A549 (cell line): ENCODE measurements at regions not wholly inside any gene's neighbourhood (a gene's known extent, or its start where the extent isn't known, plus 50 kb on each side); places are given as distances from the start of the nearest gene placed in this dataset.
"Not testable (repeated sequence)": the region's sequence is repeated elsewhere in the genome, so short reads cannot be mapped to it uniquely, and the experiment has no call there.

Source experiments
- ATAC-seq, 2 experiments: fragments of 200-7000 bp in 1 of 2; fragments of >200 bp in 1 of 2; cut with Nextera tagmentation in 1 of 2; cut with Tn5 transposase in 1 of 2; 3 replicates each; pipeline versions ENCODE4 v1.8.0 to v1.9.1; 2018 to 2020; ENCODE audit warnings: mild to moderate bottlenecking in 1 of 2, moderate library complexity in 1 of 2
- CTCF ChIA-PET: fragments of 300-600 bp; sonication (Branson Sonifier 250); formaldehyde crosslinking; extraction: SDS; loops from one replicate; lab custom pipeline; 2021; ENCODE audit warnings: antibody characterized with exemption, inconsistent platforms; lab: Yijun Ruan, JAX
- POLR2A ChIA-PET: fragments of 350-600 bp; formaldehyde crosslinking; extraction: SDS; loops from one replicate; lab custom pipeline; 2021; ENCODE audit warnings: antibody characterized with exemption, inconsistent platforms; lab: Yijun Ruan, JAX
- DNase-seq, 2 experiments: peaks; one replicate each; pipeline versions ENCODE4 v3.0.0 to v3.0.0-alpha.2; 2011 to 2016; ENCODE audit warnings: low read depth in 1 of 2, low spot score in 1 of 2
- FAIRE-seq: peaks from 2 replicates; lab custom pipeline; 2011; peaks lifted over from hg19 to GRCh38; lab: Jason Lieb, UNC
- H3K27ac ChIP-seq, 2 experiments: fragments of >200 bp; sonication (Bioruptor Twin); formaldehyde crosslinking; 3 replicates each; pipeline ENCODE4 v1.5.1; 2016 to 2017
- H3K4me1 ChIP-seq: fragments of >200 bp; sonication (Bioruptor Twin); formaldehyde crosslinking; 3 replicates; pipeline ENCODE4 v1.6.1; 2016
- H3K4me2 ChIP-seq: fragments of >200 bp; sonication (Bioruptor Twin); formaldehyde crosslinking; 3 replicates; pipeline ENCODE4 v1.6.1; 2016
- H3K4me3 ChIP-seq: fragments of >200 bp; sonication (Bioruptor Twin); formaldehyde crosslinking; 3 replicates; pipeline ENCODE4 v1.5.1; 2016
- H3K9me3 ChIP-seq: fragments of >200 bp; sonication (Bioruptor Twin); formaldehyde crosslinking; 3 replicates; pipeline ENCODE4 v1.6.1; 2016
- ATOH8 ChIP-seq: fragments of 250-450 bp; sonication (Bioruptor Pico); IDR thresholded peaks from 2 replicates; pipeline ENCODE4 v1.5.0; 2020; ENCODE audit warnings: low read depth, mild to moderate bottlenecking, moderate library complexity
- BHLHE40 ChIP-seq: IDR thresholded peaks from 2 replicates; pipeline ENCODE4 v1.6.1; 2012; ENCODE audit warnings: low read depth, low read length, inconsistent platforms
- CBX2 ChIP-seq: fragments of 200-600 bp; sonication (generic); IDR thresholded peaks from 2 replicates; pipeline ENCODE4 v1.6.1; 2016; ENCODE audit warnings: low read depth, mild to moderate bottlenecking, borderline replicate concordance
- CHD2 ChIP-seq: fragments of 150-350 bp; IDR thresholded peaks from 2 replicates; pipeline ENCODE4 v1.6.1; 2014; ENCODE audit warnings: low read length; ENCODE audit not compliant: partially characterized antibody
- E2F6 ChIP-seq: IDR thresholded peaks from 2 replicates; pipeline ENCODE4 v1.6.1; 2012; ENCODE audit warnings: low read depth, borderline replicate concordance
- EHF ChIP-seq: fragments of 250-450 bp; sonication (Bioruptor Pico); IDR thresholded peaks from 2 replicates; pipeline ENCODE4 v1.5.0; 2020; ENCODE audit warnings: mild to moderate bottlenecking
- EP300 ChIP-seq, 2 experiments: fragments of >200 bp; sonication (Bioruptor Twin); formaldehyde crosslinking; IDR thresholded peaks; 2 replicates in 1 of 2; 3 replicates in 1 of 2; pipeline ENCODE4 v1.6.1; 2016 to 2017
- ESRRA ChIP-seq: fragments of 150-350 bp; IDR thresholded peaks from 2 replicates; pipeline ENCODE4 v1.6.1; 2014; ENCODE audit warnings: mild to moderate bottlenecking, low read length, borderline replicate concordance
- FOXS1 ChIP-seq: fragments of 250-450 bp; sonication (Bioruptor Pico); IDR thresholded peaks from 2 replicates; pipeline ENCODE4 v1.5.0; 2020; ENCODE audit warnings: mild to moderate bottlenecking, moderate library complexity
- HES2 ChIP-seq: fragments of >200 bp; sonication (Bioruptor Twin); formaldehyde crosslinking; IDR thresholded peaks from 2 replicates; pipeline ENCODE4 v1.6.1; 2016
- HOXA7 ChIP-seq: fragments of 250-450 bp; sonication (Bioruptor Pico); IDR thresholded peaks from 2 replicates; pipeline ENCODE4 v1.5.0; 2020; ENCODE audit warnings: mild to moderate bottlenecking, moderate library complexity
- HOXB13 ChIP-seq: fragments of 250-450 bp; sonication (Bioruptor Pico); IDR thresholded peaks from 2 replicates; pipeline ENCODE4 v1.5.0; 2020; ENCODE audit warnings: low read depth, mild to moderate bottlenecking, moderate library complexity
- JUN ChIP-seq, 2 experiments: fragments of >200 bp; sonication (Bioruptor Twin); formaldehyde crosslinking; IDR thresholded peaks; 2 replicates in 1 of 2; 3 replicates in 1 of 2; pipeline ENCODE4 v1.6.1; 2016 to 2017
- KDM5A ChIP-seq: fragments of 200-600 bp; sonication (generic); IDR thresholded peaks from 2 replicates; pipeline ENCODE4 v1.6.1; 2016; ENCODE audit warnings: antibody characterized with exemption, mild to moderate bottlenecking
- NFE2L2 ChIP-seq: fragments of 150-350 bp; conservative IDR thresholded peaks from 2 replicates; pipeline ENCODE4 v1.6.1; 2014; ENCODE audit warnings: low read length
- NPAS2 ChIP-seq: fragments of 250-450 bp; sonication (Bioruptor Pico); IDR thresholded peaks from 2 replicates; pipeline ENCODE4 v1.8.0; 2022; ENCODE audit warnings: mild to moderate bottlenecking, moderate library complexity, borderline replicate concordance
- PBX3 ChIP-seq: IDR thresholded peaks from 2 replicates; pipeline ENCODE4 v1.6.1; 2012
- PHF8 ChIP-seq: fragments of 200-600 bp; sonication (generic); IDR thresholded peaks from 2 replicates; pipeline ENCODE4 v1.6.1; 2016; ENCODE audit warnings: low read depth, mild to moderate bottlenecking, antibody characterized with exemption, moderate library complexity, borderline replicate concordance
- POLR2AphosphoS2 ChIP-seq: conservative IDR thresholded peaks from 2 replicates; pipeline ENCODE4 v1.6.1; 2012; ENCODE audit warnings: low read length, improper control_type of control experiment, inconsistent platforms
- TFCP2L1 ChIP-seq: fragments of 250-450 bp; sonication (Bioruptor Pico); IDR thresholded peaks from 2 replicates; pipeline ENCODE4 v1.5.0; 2021; ENCODE audit warnings: mild to moderate bottlenecking
- TP53 ChIP-seq: fragments of 250-450 bp; sonication (Bioruptor Pico); IDR thresholded peaks from 2 replicates; pipeline ENCODE4 v1.5.0; 2021; ENCODE audit warnings: mild to moderate bottlenecking, moderate library complexity
- ZSCAN20 ChIP-seq: fragments of 250-450 bp; sonication (Bioruptor Pico); IDR thresholded peaks from 2 replicates; pipeline ENCODE4 v1.8.0; 2022; ENCODE audit warnings: mild to moderate bottlenecking, moderate library complexity
- WGBS: methylation state at CpG from one replicate; pipeline ENCODE4 v1.1.6; 2017; ENCODE audit errors: missing lambda C conversion rate; 5-methylcytosine and 5-hydroxymethylcytosine counted together

- H3K4me3 ChIP-seq, result no peak overlapping the region
- POLR2A ChIA-PET, result no interaction called here
- ATAC-seq, result no peak
- TF ChIP-seq NFE2L2, result no peak
- no peak for TF ChIP-seq FOXS1
- TF ChIP-seq ATOH8, result no peak
- TF ChIP-seq CBX2, result no peak
- no peak for TF ChIP-seq HOXA7 (CRISPR knock-in tag)
- TF ChIP-seq E2F6, result no peak
- TF ChIP-seq EP300 (IDR thresholded peaks at IDR 0.05), result no peak
- no peak for TF ChIP-seq EHF (CRISPR knock-in tag)
- TF ChIP-seq TFCP2L1, result no peak
- TF ChIP-seq POLR2AphosphoS2, result no peak
- TF ChIP-seq BHLHE40, result no peak
- no peak for TF ChIP-seq HOXB13 (CRISPR knock-in tag)
- no peak for TF ChIP-seq JUN (IDR thresholded peaks at IDR 0.05)
- no peak for TF ChIP-seq PHF8
- TF ChIP-seq NPAS2 (CRISPR knock-in tag), result no peak
- no peaks in the 10 kb centered on the region for H3K4me1 ChIP-seq
- CTCF ChIA-PET, result no interaction called here
- H3K4me2 ChIP-seq, result no peak overlapping the region
- H3K9me3 ChIP-seq, result peaks cover 5% of the 10 kb centered on the region; the same call in 2 of the 3 replicates
- DNase-seq, result no peak
- no peak overlapping the region for H3K27ac ChIP-seq
- no peak for FAIRE-seq
Observed at GRCh38 chr5:68861099-68861498, 232.7 kb upstream of the SLC30A5 start.

- POLR2A ChIA-PET, result no interaction called here
- no peak for FAIRE-seq
- 28% methylated on average over 5 of the region's 5 CpGs for WGBS
Observed at GRCh38 chr5:68862560-68862959, 231.3 kb upstream of the SLC30A5 start.

GRCh38 chr5:68865192-68865591 lies 228.6 kb upstream of the SLC30A5 start:
- 24% methylated on average over 11 of the region's 11 CpGs for WGBS
- FAIRE-seq, result not testable (repeated sequence)

More at GRCh38 chr5:68862560-68862959, 231.3 kb upstream of the SLC30A5 start:
- no peak for TF ChIP-seq CHD2
- no peak for TF ChIP-seq ESRRA
- no peak for TF ChIP-seq HES2
- TF ChIP-seq TP53 (CRISPR knock-in tag), result no peak
- no peak for TF ChIP-seq PBX3
- no peak for TF ChIP-seq ZSCAN20 (CRISPR knock-in tag)
- TF ChIP-seq KDM5A, result no peak
- DNase-seq (no peak), ATAC-seq (no peak)
- no peaks in the 10 kb centered on the region for H3K4me1 ChIP-seq
- peaks cover 5% of the 10 kb centered on the region; the same call in 2 of the 3 replicates for H3K9me3 ChIP-seq
- H3K27ac ChIP-seq, result no peak overlapping the region
- H3K4me3 ChIP-seq, result no peak overlapping the region
- CTCF ChIA-PET, result no interaction called here
- no peak overlapping the region for H3K4me2 ChIP-seq

More at GRCh38 chr5:68865192-68865591, 228.6 kb upstream of the SLC30A5 start:
- CTCF ChIA-PET, H3K27ac ChIP-seq, ATAC-seq, H3K4me1 ChIP-seq, POLR2A ChIA-PET, H3K9me3 ChIP-seq, H3K4me3 ChIP-seq, DNase-seq, H3K4me2 ChIP-seq: not testable (repeated sequence)
